ENCODE measurements at regions not wholly inside any gene's neighbourhood (a gene's known extent, or its start where the extent isn't known, plus 50 kb on each side); places are given as distances from the start of the nearest gene placed in this dataset.
"Not testable (repeated sequence)": the region's sequence is repeated elsewhere in the genome, so short reads cannot be mapped to it uniquely, and the experiment has no call there.

DNA sequence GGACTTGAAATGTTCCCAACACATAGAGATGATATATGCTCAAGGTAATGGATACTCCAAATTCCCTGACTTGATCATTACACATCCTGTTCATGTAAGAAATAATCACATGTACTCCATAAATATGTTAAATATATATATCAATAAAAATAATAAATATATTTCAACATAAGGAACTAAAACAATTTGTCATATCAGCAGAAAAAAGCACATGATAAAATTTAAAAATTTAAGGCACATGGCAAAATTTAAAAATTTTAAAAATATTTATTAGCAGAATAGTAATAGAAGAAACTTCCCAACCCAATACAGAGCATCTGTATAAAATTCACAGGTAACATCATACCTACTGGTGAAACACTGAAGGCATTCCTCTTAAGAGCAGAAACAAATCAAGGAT, 109.6 kb upstream of the KYNU start:
- no peak for DNase-seq (ENCODE audit: extremely low spot score, insufficient read length, low read depth)
- no peak for FAIRE-seq

GRCh38 chr2:142758973-142759372, 118.5 kb upstream of the KYNU start:
- DNase-seq (ENCODE audit: extremely low spot score, insufficient read length, low read depth) (no peak), FAIRE-seq (no peak)

- DNase-seq (ENCODE audit: extremely low spot score, insufficient read length, low read depth) = no peak
- no peak for FAIRE-seq
Observed at GRCh38 chr2:142757111-142757510, 120.4 kb upstream of the KYNU start.

DNA sequence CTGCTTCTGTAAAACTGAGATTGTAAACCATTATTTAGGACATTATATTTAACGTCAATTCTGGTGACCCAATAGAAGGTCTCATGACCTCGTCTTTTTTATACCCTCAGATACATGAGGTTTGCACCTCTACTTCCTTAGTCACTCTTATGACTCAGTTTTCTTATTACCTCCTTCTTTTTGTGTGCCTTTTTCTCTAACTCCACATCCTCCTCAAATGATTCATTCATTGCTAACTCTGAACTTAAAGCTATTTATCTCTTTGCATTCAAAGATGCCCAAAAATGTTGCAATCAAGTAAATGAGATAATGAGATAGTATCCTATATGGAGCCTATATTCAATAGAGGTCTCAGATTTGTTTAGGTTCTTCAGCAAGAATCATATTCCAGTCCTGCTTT, 121.0 kb upstream of the KYNU start:
- no peak for FAIRE-seq
- no peak for DNase-seq (ENCODE audit: extremely low spot score, insufficient read length, low read depth)

GRCh38 chr2:142755191-142755590, 122.3 kb upstream of the KYNU start:
- DNase-seq (ENCODE audit: extremely low spot score, insufficient read length, low read depth) (no peak), FAIRE-seq (no peak)

DNA sequence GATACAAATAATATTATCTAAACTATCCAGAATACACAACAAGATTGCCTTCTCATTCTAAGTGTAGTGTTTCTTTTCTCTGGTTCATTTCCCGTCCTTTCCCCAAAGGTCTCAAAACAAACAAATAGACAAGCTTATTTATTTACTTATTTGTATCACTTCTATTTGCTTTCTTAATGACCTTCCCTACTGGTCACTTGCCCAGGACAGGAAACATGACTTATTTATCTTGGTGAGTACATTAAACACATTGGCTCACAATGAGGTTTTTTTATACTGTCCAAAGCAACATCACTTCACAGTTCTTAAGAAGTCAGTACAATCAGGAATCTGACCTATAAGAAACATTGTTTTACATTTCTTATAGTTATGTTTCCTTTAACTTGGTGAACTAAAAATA, 123.3 kb upstream of the KYNU start:
- FAIRE-seq = peak; percentile 15
- no peak for DNase-seq (ENCODE audit: extremely low spot score, insufficient read length, low read depth)

DNA sequence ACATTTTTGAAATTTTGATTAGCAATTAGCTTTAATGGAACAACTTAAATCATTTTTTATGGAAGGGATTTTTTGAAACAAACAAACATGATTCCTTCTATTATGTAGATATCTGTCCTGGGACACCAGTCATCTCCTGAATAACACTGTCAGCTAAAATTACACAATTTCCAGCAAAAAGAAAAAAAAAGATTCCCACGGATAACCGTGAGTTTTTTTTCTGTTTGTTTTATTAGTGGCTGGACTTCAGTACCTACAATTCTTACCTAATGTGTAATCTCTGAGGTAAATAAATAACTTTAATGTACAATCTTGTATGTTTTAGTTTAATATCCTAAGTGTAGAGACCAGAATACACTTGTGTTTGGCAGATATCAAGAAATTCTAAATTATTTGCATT, 126.6 kb upstream of the KYNU start:
- no peak for FAIRE-seq
- DNase-seq (ENCODE audit: extremely low spot score, insufficient read length, low read depth) = no peak

- no peak for FAIRE-seq
Observed at GRCh38 chr2:142748559-142749099, 128.8 kb upstream of the KYNU start.

DNA sequence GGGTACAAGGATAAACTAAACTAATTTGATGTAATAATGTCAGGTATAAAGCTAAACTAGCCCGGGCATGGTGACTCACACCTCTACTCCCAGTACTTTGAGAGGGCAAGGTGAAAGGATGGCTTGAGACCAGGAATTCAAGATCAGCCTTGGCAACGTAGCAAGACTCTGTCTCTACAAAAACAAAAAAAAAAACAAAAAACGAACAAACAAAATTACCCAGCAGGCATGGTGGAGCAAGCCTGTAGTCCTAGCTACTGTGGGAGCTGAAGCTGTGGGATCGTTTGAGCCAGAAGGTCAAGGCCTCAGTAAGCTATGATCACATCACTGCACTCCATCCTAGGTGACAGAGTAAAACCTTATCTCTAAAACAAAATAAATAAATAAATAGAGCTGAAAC, 131.8 kb upstream of the KYNU start:
- no peak for FAIRE-seq

More at GRCh38 chr2:142748559-142749099, 128.8 kb upstream of the KYNU start:
- DNase-seq (ENCODE audit: extremely low spot score, insufficient read length, low read depth) = no peak

GRCh38 chr2:142742371-142743214, 134.9 kb upstream of the KYNU start:
- no peak for FAIRE-seq
- no peak for DNase-seq (ENCODE audit: extremely low spot score, insufficient read length, low read depth)

More for the DNA sequence above, 131.8 kb upstream of the KYNU start:
- no peak for DNase-seq (ENCODE audit: extremely low spot score, insufficient read length, low read depth)

GRCh38 chr2:142741764-142742269, 135.6 kb upstream of the KYNU start:
- DNase-seq (ENCODE audit: extremely low spot score, insufficient read length, low read depth) (no peak), FAIRE-seq (peak; percentile 18)

DNA sequence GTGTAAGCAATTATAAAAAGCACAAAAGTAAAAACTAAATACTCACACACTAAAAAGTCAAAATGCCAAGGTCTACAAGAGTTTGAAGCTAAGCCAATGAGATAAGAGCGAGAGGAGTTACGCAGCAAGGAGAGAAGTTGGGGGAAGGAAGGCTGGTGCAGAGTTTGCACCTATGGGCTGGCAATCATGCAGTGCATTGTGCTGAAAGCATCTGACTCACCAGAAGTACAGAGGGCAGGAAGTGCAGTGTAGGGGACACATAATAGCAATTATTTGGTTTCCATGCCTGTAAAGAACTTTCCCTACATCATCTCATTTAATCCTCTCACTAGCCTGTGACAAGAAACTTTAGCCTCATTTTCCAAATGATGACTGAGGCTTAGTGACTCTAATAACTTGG, 142.7 kb upstream of the KYNU start:
- DNase-seq (ENCODE audit: extremely low spot score, insufficient read length, low read depth) (no peak), FAIRE-seq (no peak)

DNA sequence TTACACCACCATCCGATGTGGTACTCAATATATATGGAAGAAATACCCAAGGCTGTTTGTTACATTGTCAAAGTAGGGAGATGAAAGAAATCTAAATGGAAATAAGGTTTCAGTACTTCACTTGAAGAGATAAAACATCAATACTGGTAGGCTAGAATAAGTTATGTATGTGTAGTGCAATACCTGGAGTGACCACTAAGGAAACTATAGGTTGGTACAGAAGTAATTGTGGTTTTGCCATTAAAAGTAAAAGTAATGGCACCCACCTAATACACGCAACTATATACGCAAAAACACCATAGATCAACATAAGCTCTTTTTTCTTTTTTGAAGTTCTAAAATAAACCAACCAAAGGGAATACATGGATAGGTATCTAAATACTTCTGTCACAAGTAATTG, 143.2 kb upstream of the KYNU start:
- DNase-seq (ENCODE audit: extremely low spot score, insufficient read length, low read depth) (no peak), FAIRE-seq (no peak)

DNA sequence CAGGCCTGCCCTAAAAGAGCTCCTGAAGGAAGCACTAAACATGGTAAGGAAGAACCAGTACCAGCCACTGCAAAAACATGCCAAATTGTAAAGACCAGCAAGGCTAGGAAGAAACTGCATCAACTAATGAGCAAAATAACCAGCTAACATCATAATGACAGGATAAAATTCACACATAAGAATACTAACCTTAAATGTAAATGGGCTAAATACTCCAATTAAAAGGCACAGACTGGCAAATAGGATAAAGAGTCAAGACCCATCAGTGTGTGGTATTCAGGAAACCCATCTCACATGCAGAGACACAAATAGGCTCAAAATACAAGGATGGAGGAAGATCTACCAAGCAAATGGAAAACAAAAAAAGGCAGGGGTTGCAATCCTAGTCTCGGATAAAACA, 147.7 kb upstream of the KYNU start:
- not testable (repeated sequence) for FAIRE-seq; DNase-seq (ENCODE audit: extremely low spot score, insufficient read length, low read depth)

DNA sequence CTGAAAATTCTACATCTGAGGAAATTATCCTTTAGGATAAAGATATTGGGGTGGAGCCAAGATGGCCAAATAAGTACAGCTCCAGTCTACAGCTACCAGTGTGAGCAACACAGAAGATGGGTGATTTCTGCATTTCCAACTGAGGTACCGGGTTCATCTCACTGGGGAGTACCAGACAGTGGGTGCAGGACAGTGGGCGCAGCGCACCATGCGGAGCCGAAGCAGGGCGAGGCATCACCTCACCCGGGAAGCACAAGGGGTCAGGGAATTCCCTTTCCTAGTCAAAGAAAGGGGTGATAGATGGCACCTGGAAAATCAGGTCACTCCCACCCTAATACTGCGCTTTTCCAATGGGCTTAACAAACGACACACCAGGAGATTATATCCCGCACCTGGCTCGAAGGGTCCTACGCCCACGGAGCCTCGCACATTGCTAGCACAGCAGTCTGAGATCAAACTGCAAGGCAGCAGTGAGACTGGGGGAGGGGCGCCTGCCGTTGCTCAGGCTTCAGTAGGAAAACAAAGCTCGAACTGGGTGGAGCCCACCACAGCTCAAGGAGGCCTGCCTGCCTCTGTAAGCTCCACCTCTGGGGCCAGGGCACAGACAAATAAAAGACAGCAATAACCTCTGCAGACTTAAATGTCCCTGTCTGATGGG, 149.5 kb upstream of the KYNU start:
- not testable (repeated sequence) for DNase-seq (ENCODE audit: extremely low spot score, insufficient read length, low read depth); FAIRE-seq

DNA sequence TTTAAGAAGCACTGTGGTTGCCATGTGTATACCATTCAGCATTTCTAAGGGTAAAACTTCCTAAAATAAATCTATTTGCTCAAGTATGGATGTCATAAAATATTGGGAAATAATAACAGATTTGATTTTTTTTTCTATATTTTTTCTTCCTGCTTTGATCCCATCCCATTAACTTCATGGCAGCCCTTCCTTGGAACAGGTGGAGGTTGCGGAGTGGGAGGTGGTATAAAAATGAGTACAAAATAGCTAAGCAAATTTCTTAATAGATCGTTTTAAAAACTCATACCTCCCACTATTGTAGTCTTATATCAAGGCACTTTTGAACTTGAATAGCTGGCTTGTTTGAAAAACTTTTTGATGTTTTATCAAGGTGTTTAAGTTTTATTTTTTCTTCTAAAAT, 152.1 kb upstream of the KYNU start:
- DNase-seq (ENCODE audit: extremely low spot score, insufficient read length, low read depth) (no peak), FAIRE-seq (no peak)

- no peak for DNase-seq (ENCODE audit: extremely low spot score, insufficient read length, low read depth)
- no peak for FAIRE-seq
Observed at GRCh38 chr2:142724713-142725349, 152.6 kb upstream of the KYNU start.

GRCh38 chr2:142724186-142724585, 153.3 kb upstream of the KYNU start:
- DNase-seq (ENCODE audit: extremely low spot score, insufficient read length, low read depth) = no peak
- peak; percentile 45 for FAIRE-seq

GRCh38 chr2:142723236-142723635, 154.2 kb upstream of the KYNU start:
- FAIRE-seq = peak; percentile 5
- DNase-seq (ENCODE audit: extremely low spot score, insufficient read length, low read depth) = no peak

DNA sequence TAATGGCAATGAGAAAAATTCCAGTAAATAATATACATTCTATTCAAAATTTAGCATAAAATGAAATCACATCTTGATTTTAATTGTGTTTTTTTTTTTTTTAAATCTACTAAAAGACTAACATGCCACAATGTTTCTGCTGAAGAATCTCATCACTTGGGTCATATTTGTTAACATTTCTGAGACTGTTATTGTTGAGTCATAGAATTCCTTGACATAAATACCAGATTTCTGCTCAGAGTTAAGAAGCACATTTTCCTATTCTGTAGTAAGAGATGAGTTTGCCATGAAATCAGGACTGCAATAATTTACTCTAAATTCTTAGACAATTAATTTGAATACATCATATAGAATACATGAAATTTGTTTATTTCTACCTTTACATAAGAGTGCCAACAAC, 154.9 kb upstream of the KYNU start:
- FAIRE-seq (no peak), DNase-seq (ENCODE audit: extremely low spot score, insufficient read length, low read depth) (no peak)

GRCh38 chr2:142722086-142722485, 155.4 kb upstream of the KYNU start:
- DNase-seq (ENCODE audit: extremely low spot score, insufficient read length, low read depth) (no peak), FAIRE-seq (no peak)

Data from GM18507 (cell line).